HepG2 (cell line): ENCODE measurements at regions not wholly inside any gene's neighbourhood (a gene's known extent, or its start where the extent isn't known, plus 50 kb on each side); places are given as distances from the start of the nearest gene placed in this dataset.

Experiments
- ATAC-seq: fragments of 200-7000 bp; cut with Tn5 transposase; 3 replicates; pipeline ENCODE4 v1.9.1; 2020; ENCODE audit warnings: mild to moderate bottlenecking, moderate library complexity
- BruUV-seq: library from RNA; stranded (reverse); fragments of 400-500 nt; replicated peaks from 2 replicates; lab custom pipeline; 2021; lab: Mats Ljungman, UMichigan
- CTCF ChIA-PET: fragments of 300-600 bp; formaldehyde crosslinking; extraction: SDS; loops from one replicate; lab custom pipeline; 2021; ENCODE audit warnings: low total read pairs, inconsistent platforms, low intra/inter-chr PET ratio; lab: Yijun Ruan, JAX
- POLR2A ChIA-PET: fragments of 350-600 bp; sonication (Branson Sonifier 250); formaldehyde crosslinking; loops from one replicate; lab custom pipeline; 2020; ENCODE audit warnings: antibody characterized with exemption, inconsistent platforms; lab: Yijun Ruan, JAX
- DNase-seq: peaks from one replicate; pipeline ENCODE4 v3.0.0-alpha.2; 2015; ENCODE audit warnings: low spot score
- FAIRE-seq: peaks from 3 replicates; lab custom pipeline; 2011; peaks lifted over from hg19 to GRCh38; lab: Jason Lieb, UNC
- H2AFZ ChIP-seq: one replicate; pipeline ENCODE4 v1.6.1; 2011; ENCODE audit warnings: low read length, inconsistent platforms
- H3K27ac ChIP-seq: fragments of 300-600 bp; 3 replicates; pipeline ENCODE4 v1.8.0; 2011; ENCODE audit warnings: mixed run types, mild to moderate bottlenecking, mixed read lengths, low read length, inconsistent platforms; ENCODE audit not compliant: insufficient read depth; ENCODE audit errors: extremely low read length
- H3K27me3 ChIP-seq, 2 experiments: fragments of 200-600 bp in 1 of 2; 2 replicates in 1 of 2; 3 replicates in 1 of 2; pipeline versions ENCODE4 v1.6.0 to v1.8.0; 2011; ENCODE audit warnings: low read length in 2 of 2, mild to moderate bottlenecking in 2 of 2, moderate library complexity in 2 of 2, inconsistent platforms in 1 of 2; ENCODE audit not compliant: insufficient read depth in 2 of 2, control insufficient read depth in 1 of 2
- H3K36me3 ChIP-seq, 2 experiments: fragments of 200-600 bp in 1 of 2; replicated peaks in 1 of 2; 2 replicates in 1 of 2; 3 replicates in 1 of 2; pipeline versions ENCODE4 v1.5.1 to v1.8.0; 2011; ENCODE audit warnings: low read length in 2 of 2, inconsistent platforms in 1 of 2; ENCODE audit not compliant: insufficient read depth in 2 of 2, control insufficient read depth in 1 of 2
- H3K4me1 ChIP-seq: 2 replicates; pipeline ENCODE4 v1.5.1; 2012; ENCODE audit warnings: low read length, inconsistent platforms; ENCODE audit not compliant: insufficient read depth
- H3K4me2 ChIP-seq: 2 replicates; pipeline ENCODE4 v1.6.0; 2011; ENCODE audit warnings: low read depth, low read length, inconsistent platforms
- H3K4me3 ChIP-seq, 3 experiments: fragments of 200-600 bp in 1 of 3; sonication (generic), shearing (Covaris generic) in 1 of 3; replicated peaks in 1 of 3; 2 replicates each; pipeline ENCODE4 v1.5.1; 2011 to 2016; ENCODE audit warnings: low read length in 3 of 3, inconsistent platforms in 2 of 3, low read depth in 2 of 3, mild to moderate bottlenecking in 2 of 3, control low read depth in 1 of 3, mixed read lengths in 1 of 3; ENCODE audit not compliant: insufficient read depth in 1 of 3
- H3K79me2 ChIP-seq: one replicate; pipeline ENCODE4 v1.6.1; 2011; ENCODE audit warnings: low read length, inconsistent platforms; ENCODE audit not compliant: insufficient read depth
- H3K9ac ChIP-seq: 2 replicates; pipeline ENCODE4 v1.6.0; 2011; ENCODE audit warnings: mild to moderate bottlenecking, low read depth, low read length, inconsistent platforms; ENCODE audit not compliant: insufficient read depth
- H3K9me3 ChIP-seq: 2 replicates; pipeline ENCODE4 v1.5.1; 2012; ENCODE audit warnings: mild to moderate bottlenecking, low read length
- H4K20me1 ChIP-seq: 2 replicates; pipeline ENCODE4 v1.6.0; 2011; ENCODE audit warnings: inconsistent platforms, mild to moderate bottlenecking, low read length, moderate library complexity; ENCODE audit not compliant: insufficient read depth
- MIER3 ChIP-seq: IDR thresholded peaks from 2 replicates; pipeline ENCODE4 v1.6.1; 2016; ENCODE audit warnings: missing compliant biosample characterization, borderline replicate concordance
- NAIF1 ChIP-seq: sonication (generic); formaldehyde crosslinking; IDR thresholded peaks from 2 replicates; pipeline ENCODE4 v1.5.0; 2020; ENCODE audit warnings: mild to moderate bottlenecking, missing genetic modification reagents, borderline replicate concordance
- NR2F2 ChIP-seq: IDR thresholded peaks from 2 replicates; pipeline ENCODE4 v1.6.1; 2012; ENCODE audit warnings: low read depth, inconsistent platforms, borderline replicate concordance
- RBAK ChIP-seq: sonication (generic); formaldehyde crosslinking; IDR thresholded peaks from 2 replicates; pipeline ENCODE4 v1.5.1; 2020; ENCODE audit warnings: mild to moderate bottlenecking, missing genetic modification reagents
- REL ChIP-seq: sonication (generic); formaldehyde crosslinking; conservative IDR thresholded peaks from 2 replicates; pipeline ENCODE4 v1.8.0; 2022; ENCODE audit warnings: mild to moderate bottlenecking, missing genetic modification reagents, moderate library complexity
- SP1 ChIP-seq, 2 experiments: fragments of 450-650 bp in 1 of 2; sonication (generic) in 1 of 2; formaldehyde crosslinking in 1 of 2; IDR thresholded peaks; 2 replicates each; pipeline versions ENCODE4 v1.4.0 to v1.6.1; 2016 to 2020; ENCODE audit warnings: missing genetic modification reagents in 1 of 2
- SP5 ChIP-seq: IDR thresholded peaks from 2 replicates; pipeline ENCODE4 v1.6.1; 2016; ENCODE audit warnings: low read depth, borderline replicate concordance
- THAP8 ChIP-seq: sonication (generic); formaldehyde crosslinking; IDR thresholded peaks from 2 replicates; pipeline ENCODE4 v1.5.1; 2020; ENCODE audit warnings: missing genetic modification reagents, mild to moderate bottlenecking, borderline replicate concordance
- YY1 ChIP-seq: IDR thresholded peaks from 2 replicates; pipeline ENCODE4 v1.6.1; 2011; ENCODE audit warnings: low read length, low read depth, moderate library complexity, mild to moderate bottlenecking; ENCODE audit not compliant: insufficient read depth, insufficient replicate concordance
- ZBTB7A ChIP-seq: sonication (generic); formaldehyde crosslinking; IDR thresholded peaks from 2 replicates; pipeline ENCODE4 v1.8.0; 2022; ENCODE audit warnings: mild to moderate bottlenecking, missing genetic modification reagents
- ZNF121 ChIP-seq: sonication (generic); formaldehyde crosslinking; IDR thresholded peaks from 2 replicates; pipeline ENCODE4 v1.5.0; 2020; ENCODE audit warnings: mild to moderate bottlenecking, missing genetic modification reagents
- ZNF292 ChIP-seq: sonication (generic); formaldehyde crosslinking; IDR thresholded peaks from 2 replicates; pipeline ENCODE4 v1.8.1; 2022; ENCODE audit warnings: mild to moderate bottlenecking, low read depth, missing genetic modification reagents, borderline replicate concordance
- ZNF333 ChIP-seq: sonication (generic); formaldehyde crosslinking; IDR thresholded peaks from 2 replicates; pipeline ENCODE4 v1.4.0; 2020; ENCODE audit warnings: mild to moderate bottlenecking, missing genetic modification reagents, borderline replicate concordance
- WGBS: methylation state at CpG from one replicate; pipeline ENCODE4 v1.1.6; 2017; ENCODE audit warnings: low lambda C conversion rate; 5-methylcytosine and 5-hydroxymethylcytosine counted together
- in situ Hi-C: cut with HindIII; loops from 2 replicates; pipeline ENCODE4 v1.10.0; 2017; ENCODE audit warnings: low pct_unique_long_range_greater_than_20kb; ENCODE audit not compliant: extremely low pct_ligation_motif_present
- intact Hi-C: fragments of 100-400 bp; cut with micrococcal nuclease; formaldehyde crosslinking; loops from one replicate; pipeline ENCODE4 v1.10.0; 2022; ENCODE audit not compliant: unreplicated experiment
- TF ChIP-seq, protein P1 (sequence below): sonication (generic); formaldehyde crosslinking; IDR thresholded peaks from 2 replicates; pipeline ENCODE4 v1.8.1; 2023; ENCODE audit warnings: mild to moderate bottlenecking, missing genetic modification reagents

GRCh38 chr4:111016416-111016815, 393.5 kb upstream of the PITX2 start:
- H3K4me2 ChIP-seq, result no peak overlapping the region
- no peaks in the 10 kb centered on the region for H3K9me3 ChIP-seq
- no peak overlapping the region for H2AFZ ChIP-seq
- H3K4me3 ChIP-seq, result no peak overlapping the region
- POLR2A ChIA-PET, result no interaction called here
- TF ChIP-seq MIER3 (CRISPR knock-in tag), result no peak
- TF ChIP-seq, all 625 proteins: peak for 0
- BruUV-seq, result no TSS peak
- Histone ChIP-seq H3K9ac (no peak overlapping the region), H3K79me2 (no peaks in the 10 kb centered on the region), H3K27me3 (no peaks in the 10 kb centered on the region), H3K27ac (no peak overlapping the region), H3K36me3 (no peaks in the 10 kb centered on the region), H3K4me1 (no peaks in the 10 kb centered on the region), H4K20me1 (no peaks in the 10 kb centered on the region)
- CTCF ChIA-PET, result no interaction called here
- FAIRE-seq (no peak), ATAC-seq (no peak), DNase-seq (no peak)
- intact Hi-C loops, result no loop called here
- in situ Hi-C loops, result no loop called here

GRCh38 chr4:111018216-111018615, 395.3 kb upstream of the PITX2 start:
- CTCF ChIA-PET, result no interaction called here
- in situ Hi-C loops, result no loop called here
- Histone ChIP-seq H3K4me1 (no peaks in the 10 kb centered on the region), H2AFZ (no peak overlapping the region), H3K36me3 (no peaks in the 10 kb centered on the region), H4K20me1 (no peaks in the 10 kb centered on the region), H3K79me2 (no peaks in the 10 kb centered on the region), H3K9me3 (no peaks in the 10 kb centered on the region), H3K4me2 (no peak overlapping the region), H3K27ac (no peak overlapping the region), H3K27me3 (no peaks in the 10 kb centered on the region), H3K4me3 (no peak overlapping the region), H3K9ac (no peak overlapping the region)
- DNase-seq (no peak), ATAC-seq (no peak), FAIRE-seq (no peak)
- POLR2A ChIA-PET, result no interaction called here
- intact Hi-C loops, result no loop called here
- BruUV-seq, result no TSS peak
- 1% methylated on average over 4 of the region's 4 CpGs for WGBS
- TF ChIP-seq ZNF333, result no peak
- no peak for TF ChIP-seq ZNF121 (CRISPR knock-in tag)
- no peak for TF ChIP-seq THAP8 (CRISPR knock-in tag)
- TF ChIP-seq RBAK (CRISPR knock-in tag), result no peak
- no peak for TF ChIP-seq SP5 (CRISPR knock-in tag)
- no peak for TF ChIP-seq ZNF292
- no peak for TF ChIP-seq NR2F2
- TF ChIP-seq NAIF1 (CRISPR knock-in tag), result no peak
- TF ChIP-seq YY1, result no peak
- TF ChIP-seq, protein P1, sequence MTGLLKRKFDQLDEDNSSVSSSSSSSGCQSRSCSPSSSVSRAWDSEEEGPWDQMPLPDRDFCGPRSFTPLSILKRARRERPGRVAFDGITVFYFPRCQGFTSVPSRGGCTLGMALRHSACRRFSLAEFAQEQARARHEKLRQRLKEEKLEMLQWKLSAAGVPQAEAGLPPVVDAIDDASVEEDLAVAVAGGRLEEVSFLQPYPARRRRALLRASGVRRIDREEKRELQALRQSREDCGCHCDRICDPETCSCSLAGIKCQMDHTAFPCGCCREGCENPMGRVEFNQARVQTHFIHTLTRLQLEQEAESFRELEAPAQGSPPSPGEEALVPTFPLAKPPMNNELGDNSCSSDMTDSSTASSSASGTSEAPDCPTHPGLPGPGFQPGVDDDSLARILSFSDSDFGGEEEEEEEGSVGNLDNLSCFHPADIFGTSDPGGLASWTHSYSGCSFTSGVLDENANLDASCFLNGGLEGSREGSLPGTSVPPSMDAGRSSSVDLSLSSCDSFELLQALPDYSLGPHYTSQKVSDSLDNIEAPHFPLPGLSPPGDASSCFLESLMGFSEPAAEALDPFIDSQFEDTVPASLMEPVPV (CRISPR knock-in tag), result no peak
- TF ChIP-seq REL (CRISPR knock-in tag), result no peak
- TF ChIP-seq ZBTB7A (CRISPR knock-in tag), result no peak
- no peak for TF ChIP-seq SP1 (IDR thresholded peaks at IDR 0.05)
- TF ChIP-seq SP1 (CRISPR knock-in tag; IDR thresholded peaks at IDR 0.05), result no peak
